Neuronal stem cell (in vitro differentiated cells): ENCODE measurements at regions not wholly inside any gene's neighbourhood (a gene's known extent, or its start where the extent isn't known, plus 50 kb on each side); places are given as distances from the start of the nearest gene placed in this dataset.

Source experiments
- DNase-seq: peaks from one replicate; pipeline ENCODE4 v3.0.0-alpha.2; 2013; ENCODE audit warnings: low spot score
- H2AFZ ChIP-seq: one replicate; pipeline ENCODE4 v1.6.1; 2013; ENCODE audit warnings: mild to moderate bottlenecking, low read length, inconsistent platforms
- H2AK5ac ChIP-seq: 2 replicates; pipeline ENCODE4 v1.6.1; 2013; ENCODE audit warnings: low read depth, mild to moderate bottlenecking, inconsistent platforms, low read length, moderate library complexity, mixed read lengths
- H2BK120ac ChIP-seq: 2 replicates; pipeline ENCODE4 v1.6.1; 2013; ENCODE audit warnings: low read depth, mild to moderate bottlenecking, inconsistent platforms, low read length, moderate library complexity, mixed read lengths
- H2BK12ac ChIP-seq: one replicate; pipeline ENCODE4 v1.6.1; 2013; ENCODE audit warnings: low read length, inconsistent platforms
- H2BK15ac ChIP-seq: 2 replicates; pipeline ENCODE4 v1.6.1; 2013; ENCODE audit warnings: mild to moderate bottlenecking, low read length, inconsistent platforms, mixed read lengths
- H2BK5ac ChIP-seq: one replicate; pipeline ENCODE4 v1.6.1; 2013; ENCODE audit warnings: inconsistent platforms, mild to moderate bottlenecking, low read length, moderate library complexity
- H3K14ac ChIP-seq: one replicate; pipeline ENCODE4 v1.6.1; 2013; ENCODE audit warnings: low read length, inconsistent platforms
- H3K18ac ChIP-seq: 2 replicates; pipeline ENCODE4 v1.6.1; 2013; ENCODE audit warnings: low read length, inconsistent platforms
- H3K23ac ChIP-seq: 2 replicates; pipeline ENCODE4 v1.6.1; 2013; ENCODE audit warnings: low read depth, mild to moderate bottlenecking, mixed read lengths, low read length, inconsistent platforms; ENCODE audit not compliant: poor library complexity
- H3K27ac ChIP-seq: replicated peaks from 3 replicates; pipeline ENCODE4 v1.5.1; 2013; ENCODE audit warnings: low read length, inconsistent platforms
- H3K27me3 ChIP-seq, 3 experiments: 2 replicates each; pipeline ENCODE4 v1.6.1; 2013; ENCODE audit warnings: low read length in 3 of 3, mild to moderate bottlenecking in 2 of 3, inconsistent platforms in 1 of 3, low read depth in 1 of 3, mixed read lengths in 1 of 3, moderate library complexity in 1 of 3; ENCODE audit not compliant: control insufficient read depth in 3 of 3, insufficient read depth in 3 of 3
- H3K36me3 ChIP-seq, 2 donors: replicated peaks in 1 of 2; 2 replicates each; pipeline ENCODE4 v1.6.1; 2013; ENCODE audit warnings: low read length in 2 of 2; ENCODE audit not compliant: control insufficient read depth in 2 of 2, insufficient read depth in 2 of 2
- H3K4ac ChIP-seq: 2 replicates; pipeline ENCODE4 v1.6.1; 2013; ENCODE audit warnings: inconsistent platforms, mild to moderate bottlenecking, low read length, moderate library complexity
- H3K4me1 ChIP-seq, 2 donors: 1 replicate in 1 of 2; 2 replicates in 1 of 2; pipeline ENCODE4 v1.6.1; 2013; ENCODE audit warnings: low read length in 2 of 2, low read depth in 1 of 2; ENCODE audit not compliant: control insufficient read depth in 2 of 2, insufficient read depth in 1 of 2
- H3K4me2 ChIP-seq: one replicate; pipeline ENCODE4 v1.6.1; 2013; ENCODE audit warnings: mild to moderate bottlenecking, low read length, inconsistent platforms; ENCODE audit not compliant: insufficient read depth, poor library complexity, severe bottlenecking
- H3K4me3 ChIP-seq, 2 donors: 2 replicates each; pipeline ENCODE4 v1.5.1; 2013; ENCODE audit warnings: low read length in 2 of 2, mild to moderate bottlenecking in 2 of 2, inconsistent platforms in 1 of 2, moderate library complexity in 1 of 2
- H3K79me1 ChIP-seq: one replicate; pipeline ENCODE4 v1.6.1; 2013; ENCODE audit warnings: low read depth, mild to moderate bottlenecking, inconsistent platforms, low read length, moderate library complexity
- H3K9ac ChIP-seq: one replicate; pipeline ENCODE4 v1.6.1; 2013; ENCODE audit warnings: mild to moderate bottlenecking, low read depth, low read length, inconsistent platforms; ENCODE audit not compliant: poor library complexity
- H3K9me3 ChIP-seq, 2 donors: replicated peaks in 1 of 2; 2 replicates each; pipeline versions ENCODE3 to v1.6.1; 2013; ENCODE audit warnings: low read length in 2 of 2, mild to moderate bottlenecking in 2 of 2, inconsistent platforms in 1 of 2, low read depth in 1 of 2, mixed read lengths in 1 of 2, moderate library complexity in 1 of 2; ENCODE audit not compliant: control insufficient read depth in 2 of 2, insufficient read depth in 1 of 2
- H4K8ac ChIP-seq: one replicate; pipeline ENCODE4 v1.6.1; 2013; ENCODE audit warnings: low read depth, mild to moderate bottlenecking, inconsistent platforms, low read length, moderate library complexity
- H4K91ac ChIP-seq: one replicate; pipeline ENCODE4 v1.6.1; 2013; ENCODE audit warnings: low read length, low read depth, mild to moderate bottlenecking, inconsistent platforms; ENCODE audit not compliant: poor library complexity
- WGBS, 2 donors: extraction: QIAGEN DNeasy Blood & Tissue Kit; methylation state at CpG; one replicate each; pipeline ENCODE4 v1.1.7; 2013; ENCODE audit warnings: missing lambda C conversion rate in 2 of 2, mixed read lengths in 1 of 2; ENCODE audit not compliant: insufficient read length in 2 of 2, insufficient replicate concordance in 1 of 2; ENCODE audit errors: extremely low coverage in 2 of 2; 5-methylcytosine and 5-hydroxymethylcytosine counted together

DNA sequence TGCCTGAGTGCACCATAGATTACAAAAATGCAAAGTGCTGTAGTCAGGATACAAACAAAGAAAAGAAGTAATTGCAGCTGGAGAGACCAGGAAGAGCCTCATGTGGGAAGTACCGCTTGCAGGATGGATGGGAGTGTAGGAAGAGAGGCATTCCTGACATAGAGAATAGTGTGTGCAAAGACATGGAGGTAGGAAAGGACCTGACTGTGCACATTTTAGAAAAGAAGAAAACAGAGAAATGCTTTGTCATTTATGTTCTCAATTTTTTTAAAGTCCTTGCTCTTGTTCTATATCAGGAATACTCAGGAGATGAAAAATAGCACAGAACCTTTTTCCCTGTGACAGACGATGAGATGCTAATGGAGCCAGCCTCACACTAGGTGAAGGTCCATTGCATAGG is 358.7 kb upstream of the TMPO start:
- Histone ChIP-seq H3K79me1 (no peaks in the 10 kb centered on the region), H2BK120ac (no peak overlapping the region), H3K36me3 (no peaks in the 10 kb centered on the region), H3K4me1 (peaks cover 0 to 3% of the 10 kb centered on the region in 2 donors), H3K23ac (no peak overlapping the region), H3K9ac (no peak overlapping the region), H3K27ac (no peak overlapping the region), H3K4me2 (no peak overlapping the region), H2AK5ac (no peak overlapping the region), H2BK12ac (no peak overlapping the region), H3K18ac (no peak overlapping the region), H2BK5ac (no peak overlapping the region), H3K14ac (no peak overlapping the region), H3K9me3 (no peaks in the 10 kb centered on the region), H3K4me3 (no peak overlapping the region), H4K8ac (no peak overlapping the region), H2AFZ (no peak overlapping the region), H2BK15ac (no peak overlapping the region), H3K4ac (no peak overlapping the region), H4K91ac (no peak overlapping the region), H3K27me3 (no peaks in the 10 kb centered on the region)
- DNase-seq = no peak
- no CpG with 5 or more reads among the region's 2 CpGs for WGBS, 2 donors

DNA sequence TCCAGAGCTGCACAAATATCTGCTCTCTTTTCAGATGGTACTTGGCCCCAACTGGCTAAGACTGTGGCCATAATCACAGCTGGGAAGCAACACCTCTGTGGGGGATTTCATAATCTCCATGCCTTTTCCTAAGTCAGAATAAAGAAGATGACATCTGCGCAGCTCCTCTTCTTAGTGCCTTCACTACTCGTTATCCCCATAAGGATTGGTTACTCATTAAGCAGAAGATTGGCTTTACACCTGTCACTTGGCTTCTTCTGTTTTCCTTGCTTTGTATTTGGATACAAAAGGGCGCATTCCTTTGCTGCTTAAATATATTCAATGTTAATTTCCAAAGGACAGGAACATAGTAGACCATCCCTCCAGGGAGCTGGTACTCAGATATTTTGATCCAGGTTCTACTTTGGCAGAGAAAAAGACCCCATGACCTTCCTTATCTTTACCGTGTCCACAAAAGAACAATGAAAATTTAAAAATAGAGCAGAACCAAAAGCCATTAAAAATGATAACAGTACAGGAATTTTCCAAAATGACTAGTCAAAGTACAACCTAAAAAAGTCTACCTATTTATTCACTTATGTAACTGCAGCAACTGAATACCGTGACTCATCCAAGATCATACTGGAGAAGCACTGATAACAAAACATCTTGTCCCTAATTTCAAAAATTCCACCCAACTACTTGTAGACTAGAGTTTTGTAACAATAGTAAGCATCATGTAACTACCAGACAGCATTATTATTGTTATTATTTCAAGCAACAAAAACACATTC is 352.3 kb upstream of the TMPO start:
- Histone ChIP-seq H2BK15ac (no peak overlapping the region), H2AFZ (no peak overlapping the region), H3K9ac (no peak overlapping the region), H2AK5ac (no peak overlapping the region), H3K4me2 (no peak overlapping the region), H3K4ac (no peak overlapping the region), H3K36me3 (no peaks in the 10 kb centered on the region), H3K14ac (no peak overlapping the region), H3K18ac (no peak overlapping the region), H2BK12ac (no peak overlapping the region), H2BK120ac (no peak overlapping the region), H4K8ac (no peak overlapping the region), H3K23ac (no peak overlapping the region), H2BK5ac (no peak overlapping the region), H4K91ac (no peak overlapping the region), H3K27ac (no peak overlapping the region), H3K4me1 (peaks cover 0 to 3% of the 10 kb centered on the region in 2 donors), H3K4me3 (no peak overlapping the region), H3K79me1 (no peaks in the 10 kb centered on the region), H3K27me3 (no peaks in the 10 kb centered on the region), H3K9me3 (no peaks in the 10 kb centered on the region)
- WGBS, 2 donors = no CpG with 5 or more reads among the region's 5 CpGs
- DNase-seq = peak; percentile 27

DNA sequence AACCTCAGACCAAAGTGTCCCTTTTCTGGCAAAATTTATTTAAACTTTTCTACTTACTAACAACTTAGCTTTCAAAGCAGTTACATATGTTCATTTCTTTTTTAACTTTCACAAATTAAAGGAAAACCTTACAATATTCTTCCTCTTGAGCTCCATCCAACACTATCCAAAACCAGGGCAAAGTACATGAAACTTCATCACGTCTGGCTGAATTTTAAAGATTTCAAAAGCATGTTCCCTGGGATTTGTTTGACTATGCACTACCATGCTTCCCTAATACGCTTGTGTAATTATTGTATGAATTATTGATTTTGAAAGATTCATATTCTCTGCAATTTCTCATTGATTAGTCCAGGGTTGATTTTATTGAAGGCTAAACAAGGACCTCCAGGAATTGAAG is 343.1 kb upstream of the TMPO start:
- Histone ChIP-seq H2BK5ac (no peak overlapping the region), H2AK5ac (no peak overlapping the region), H3K23ac (no peak overlapping the region), H3K14ac (no peak overlapping the region), H3K27ac (no peak overlapping the region), H2BK15ac (no peak overlapping the region), H4K91ac (no peak overlapping the region), H3K18ac (no peak overlapping the region), H3K36me3 (no peaks in the 10 kb centered on the region), H3K4me1 (no peaks in the 10 kb centered on the region), H3K9ac (no peak overlapping the region), H2BK12ac (no peak overlapping the region), H2BK120ac (no peak overlapping the region), H4K8ac (no peak overlapping the region), H3K9me3 (no peaks in the 10 kb centered on the region), H3K4ac (no peak overlapping the region), H2AFZ (no peak overlapping the region), H3K4me3 (no peak overlapping the region), H3K4me2 (no peak overlapping the region), H3K27me3 (no peaks in the 10 kb centered on the region), H3K79me1 (no peaks in the 10 kb centered on the region)
- no peak for DNase-seq
- WGBS, 2 donors = no CpG with 5 or more reads among the region's 2 CpGs

DNA sequence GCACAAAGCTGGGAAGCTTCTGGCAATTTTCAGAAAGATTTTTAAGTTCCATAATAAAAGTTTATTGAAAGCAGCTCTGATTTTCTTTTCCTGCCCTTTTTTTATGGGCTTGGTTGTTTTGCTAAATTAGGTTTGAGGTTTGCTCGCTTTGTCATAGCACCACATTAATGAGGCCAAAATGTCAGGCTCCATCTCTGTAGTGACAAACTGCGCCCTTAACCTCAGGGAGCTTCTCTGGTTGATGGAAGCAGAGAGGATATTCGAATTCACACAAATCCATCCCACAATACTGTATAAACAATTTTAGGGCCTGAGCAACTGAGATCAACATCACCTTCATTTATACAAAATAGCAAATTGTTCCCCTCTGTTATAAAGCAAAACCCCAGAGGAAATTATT is 342.6 kb upstream of the TMPO start:
- H4K91ac ChIP-seq = no peak overlapping the region
- no peak overlapping the region for H3K27ac ChIP-seq
- WGBS, 2 donors = no CpG with 5 or more reads among the region's 3 CpGs
- DNase-seq = no peak
- no peak overlapping the region for H3K18ac ChIP-seq
- no peak overlapping the region for H3K14ac ChIP-seq
- no peak overlapping the region for H2BK120ac ChIP-seq
- no peak overlapping the region for H2BK5ac ChIP-seq
- H3K4me1 ChIP-seq = no peaks in the 10 kb centered on the region
- H3K9me3 ChIP-seq = no peaks in the 10 kb centered on the region
- no peak overlapping the region for H2AFZ ChIP-seq
- H2BK12ac ChIP-seq = no peak overlapping the region
- no peak overlapping the region for H4K8ac ChIP-seq
- no peaks in the 10 kb centered on the region for H3K79me1 ChIP-seq
- H3K36me3 ChIP-seq = no peaks in the 10 kb centered on the region
- H3K4me2 ChIP-seq = no peak overlapping the region
- H3K9ac ChIP-seq = no peak overlapping the region
- H3K27me3 ChIP-seq = no peaks in the 10 kb centered on the region
- no peak overlapping the region for H3K23ac ChIP-seq
- no peak overlapping the region for H2AK5ac ChIP-seq
- H3K4me3 ChIP-seq = no peak overlapping the region
- no peak overlapping the region for H2BK15ac ChIP-seq
- no peak overlapping the region for H3K4ac ChIP-seq
